ENCODE measurements at regions not wholly inside any gene's neighbourhood (a gene's known extent, or its start where the extent isn't known, plus 50 kb on each side); places are given as distances from the start of the nearest gene placed in this dataset.
"Not testable (repeated sequence)": the region's sequence is repeated elsewhere in the genome, so short reads cannot be mapped to it uniquely, and the experiment has no call there.

DNA sequence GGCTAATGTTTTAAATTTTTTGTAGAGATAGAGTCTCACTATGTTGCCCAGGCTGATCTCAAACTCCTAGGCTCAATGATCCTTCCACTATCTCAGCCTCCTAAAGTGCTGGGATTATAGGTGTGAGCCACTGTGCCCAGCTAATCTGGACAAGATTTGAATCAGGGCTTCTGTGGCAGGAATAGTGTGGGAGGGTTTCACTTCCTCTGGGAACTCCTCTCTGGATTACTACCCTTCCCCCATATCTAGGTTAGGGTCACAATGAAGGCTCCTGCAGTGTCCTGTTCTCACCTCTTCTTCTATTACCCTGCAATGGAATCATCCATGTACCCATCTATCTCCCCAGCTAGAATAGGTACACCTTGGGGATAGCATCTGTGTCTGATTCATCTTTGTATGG, 133.6 kb upstream of the RAB4A start:
- no peak overlapping the region for H3K27ac Mint-ChIP-seq

DNA sequence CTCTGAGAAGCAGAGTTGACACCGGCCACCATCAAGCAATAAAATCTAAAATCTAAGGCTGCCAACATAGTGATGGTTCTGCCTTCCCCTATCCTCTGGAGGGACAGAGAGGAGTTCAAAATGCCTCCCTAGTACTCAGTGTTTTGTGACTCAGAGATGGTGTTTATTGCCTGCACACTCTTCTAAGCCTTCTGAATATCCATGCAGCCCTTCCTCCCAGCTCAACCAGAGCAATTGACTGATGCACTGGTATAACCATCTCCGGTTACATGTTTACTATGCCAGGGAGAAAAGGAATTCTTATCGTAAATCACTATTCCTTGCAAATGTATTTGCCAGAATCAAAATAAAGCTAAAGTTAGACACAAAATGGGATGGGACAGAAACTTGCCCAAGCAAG, 132.9 kb upstream of the RAB4A start:
- peaks cover 7% of the 10 kb centered on the region for H3K36me3 Mint-ChIP-seq (ENCODE audit: low read depth)
- no peak overlapping the region for H3K27ac Mint-ChIP-seq
- H3K4me1 Mint-ChIP-seq (ENCODE audit: low read depth) = peaks cover 6% of the 10 kb centered on the region
- H3K9me3 Mint-ChIP-seq = peaks cover 27% of the 10 kb centered on the region
- H3K27me3 Mint-ChIP-seq (ENCODE audit: low read depth) = no peaks in the 10 kb centered on the region
- no peak overlapping the region for H3K4me3 Mint-ChIP-seq

More for the DNA sequence above, 133.6 kb upstream of the RAB4A start:
- Mint-ChIP-seq H3K9me3 (peaks cover 27% of the 10 kb centered on the region), H3K4me3 (no peak overlapping the region), H3K27me3 (ENCODE audit: low read depth) (peaks cover under 1% of the 10 kb centered on the region), H3K4me1 (ENCODE audit: low read depth) (peaks cover 6% of the 10 kb centered on the region), H3K36me3 (ENCODE audit: low read depth) (peaks cover 7% of the 10 kb centered on the region)

DNA sequence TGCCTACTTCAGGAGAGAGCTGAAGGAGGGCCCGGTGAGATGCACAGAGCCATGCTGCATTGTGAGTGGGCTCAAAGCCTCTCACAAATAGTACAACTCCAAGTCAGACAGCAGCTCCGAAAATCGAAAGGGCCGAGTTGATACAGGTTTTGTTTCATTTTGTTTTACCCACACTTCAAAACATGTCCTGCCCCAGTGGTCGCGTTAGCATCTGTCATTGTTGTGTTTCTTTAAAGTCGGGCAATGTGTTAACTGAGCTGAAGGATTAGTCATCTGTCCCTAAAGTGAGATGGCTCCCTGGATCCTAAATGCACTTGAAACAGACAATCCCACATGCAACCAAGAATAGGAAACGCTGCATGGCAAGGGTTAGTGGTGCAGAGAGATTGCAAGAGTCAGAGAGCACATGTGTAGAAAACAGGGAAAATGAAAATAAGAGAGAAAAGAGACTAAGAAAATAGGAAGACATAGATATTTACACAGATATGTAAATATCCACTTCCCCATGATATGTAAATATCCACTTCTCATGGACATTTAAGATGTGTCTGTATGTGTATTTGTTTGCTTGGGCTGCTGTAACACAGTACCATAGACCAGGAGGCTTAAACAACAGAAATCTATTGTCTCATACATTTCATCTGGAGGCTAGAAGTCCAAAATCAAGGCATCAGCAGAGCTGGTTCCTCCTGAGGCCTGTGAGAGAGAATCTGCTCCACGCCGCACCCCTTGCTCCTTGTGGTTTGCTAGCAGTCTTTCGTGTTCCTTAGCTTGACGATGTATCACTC, 131.4 kb upstream of the RAB4A start:
- Mint-ChIP-seq H3K36me3 (ENCODE audit: low read depth) (peaks cover 5% of the 10 kb centered on the region), H3K27ac (no peak overlapping the region)

GRCh38 chr1:229140119-229140396, 130.9 kb upstream of the RAB4A start:
- Mint-ChIP-seq H3K27ac (no peak overlapping the region), H3K9me3 (peaks cover 15% of the 10 kb centered on the region), H3K4me3 (no peak overlapping the region), H3K4me1 (ENCODE audit: low read depth) (peaks cover 6% of the 10 kb centered on the region), H3K36me3 (ENCODE audit: low read depth) (peaks cover 5% of the 10 kb centered on the region), H3K27me3 (ENCODE audit: low read depth) (no peaks in the 10 kb centered on the region)

More for the DNA sequence above, 131.4 kb upstream of the RAB4A start:
- Mint-ChIP-seq H3K9me3 (peaks cover 19% of the 10 kb centered on the region), H3K27me3 (ENCODE audit: low read depth) (no peaks in the 10 kb centered on the region), H3K4me1 (ENCODE audit: low read depth) (peaks cover 6% of the 10 kb centered on the region), H3K4me3 (peak overlapping the region; percentile 25)

- Mint-ChIP-seq H3K36me3 (ENCODE audit: low read depth) (peaks cover under 1% of the 10 kb centered on the region), H3K27ac (no peak overlapping the region), H3K4me3 (no peak overlapping the region), H3K9me3 (peaks cover 2% of the 10 kb centered on the region), H3K27me3 (ENCODE audit: low read depth) (peaks cover 3% of the 10 kb centered on the region), H3K4me1 (ENCODE audit: low read depth) (peaks cover 6% of the 10 kb centered on the region)
Measured at GRCh38 chr1:229141271-229141670, 129.6 kb upstream of the RAB4A start.

GRCh38 chr1:229141689-229142377, 129.1 kb upstream of the RAB4A start:
- H3K27ac Mint-ChIP-seq = no peak overlapping the region
- no peak overlapping the region for H3K4me3 Mint-ChIP-seq
- no peaks in the 10 kb centered on the region for H3K9me3 Mint-ChIP-seq
- H3K27me3 Mint-ChIP-seq (ENCODE audit: low read depth) = peaks cover 7% of the 10 kb centered on the region
- no peaks in the 10 kb centered on the region for H3K36me3 Mint-ChIP-seq (ENCODE audit: low read depth)
- peaks cover 6% of the 10 kb centered on the region for H3K4me1 Mint-ChIP-seq (ENCODE audit: low read depth)

DNA sequence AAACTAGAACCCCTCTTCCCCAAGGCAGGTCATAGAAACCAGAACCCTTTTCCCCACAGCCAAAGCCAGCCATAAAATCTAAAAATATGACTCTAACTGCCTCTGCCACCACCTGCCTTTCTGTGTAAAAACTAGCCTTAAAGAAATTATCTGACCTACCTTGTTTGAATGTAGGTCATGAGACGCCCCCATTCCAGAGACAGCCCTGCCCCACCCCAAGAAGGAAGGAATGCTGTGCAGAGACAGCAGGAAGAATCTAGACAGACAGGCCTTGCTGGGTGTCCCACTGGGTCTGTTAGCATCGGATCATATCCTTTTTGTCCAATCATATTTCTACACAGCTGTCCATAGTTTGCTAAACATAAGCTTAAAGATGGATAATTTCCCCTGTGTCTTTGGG, 128.4 kb upstream of the RAB4A start:
- Mint-ChIP-seq H3K27me3 (ENCODE audit: low read depth) (peaks cover 11% of the 10 kb centered on the region), H3K4me3 (no peak overlapping the region), H3K9me3 (no peaks in the 10 kb centered on the region), H3K36me3 (ENCODE audit: low read depth) (no peaks in the 10 kb centered on the region), H3K4me1 (ENCODE audit: low read depth) (peaks cover 6% of the 10 kb centered on the region), H3K27ac (no peak overlapping the region)

GRCh38 chr1:229146647-229147046, 124.3 kb upstream of the RAB4A start:
- Mint-ChIP-seq H3K9me3 (no peaks in the 10 kb centered on the region), H3K4me1 (ENCODE audit: low read depth) (no peaks in the 10 kb centered on the region), H3K27ac (no peak overlapping the region), H3K27me3 (ENCODE audit: low read depth) (peaks cover 11% of the 10 kb centered on the region), H3K4me3 (no peak overlapping the region), H3K36me3 (ENCODE audit: low read depth) (no peaks in the 10 kb centered on the region)

DNA sequence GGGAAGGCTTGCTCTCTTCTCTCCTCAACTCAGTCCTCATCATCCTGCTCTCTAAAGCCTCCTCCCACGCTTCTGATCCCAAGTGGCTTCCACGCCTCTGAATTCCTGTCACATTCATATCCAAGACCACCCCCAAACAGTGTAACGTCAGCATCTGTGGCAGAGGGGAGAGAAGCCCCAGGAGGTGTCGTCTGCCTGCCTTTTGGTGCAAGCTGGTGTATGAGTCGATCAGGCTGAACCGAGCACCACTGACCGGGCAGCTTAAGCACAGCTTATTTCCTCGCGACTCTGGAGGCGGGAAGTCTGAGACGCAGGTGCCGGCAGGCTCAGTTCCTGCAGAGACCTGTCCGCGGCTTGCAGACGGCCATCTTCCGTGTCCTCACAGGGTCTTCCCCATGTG, 123.8 kb upstream of the RAB4A start:
- H3K36me3 Mint-ChIP-seq (ENCODE audit: low read depth) = no peaks in the 10 kb centered on the region
- H3K27me3 Mint-ChIP-seq (ENCODE audit: low read depth) = peaks cover 11% of the 10 kb centered on the region
- H3K4me3 Mint-ChIP-seq = no peak overlapping the region
- H3K4me1 Mint-ChIP-seq (ENCODE audit: low read depth) = no peaks in the 10 kb centered on the region
- H3K9me3 Mint-ChIP-seq = no peaks in the 10 kb centered on the region
- H3K27ac Mint-ChIP-seq = no peak overlapping the region

DNA sequence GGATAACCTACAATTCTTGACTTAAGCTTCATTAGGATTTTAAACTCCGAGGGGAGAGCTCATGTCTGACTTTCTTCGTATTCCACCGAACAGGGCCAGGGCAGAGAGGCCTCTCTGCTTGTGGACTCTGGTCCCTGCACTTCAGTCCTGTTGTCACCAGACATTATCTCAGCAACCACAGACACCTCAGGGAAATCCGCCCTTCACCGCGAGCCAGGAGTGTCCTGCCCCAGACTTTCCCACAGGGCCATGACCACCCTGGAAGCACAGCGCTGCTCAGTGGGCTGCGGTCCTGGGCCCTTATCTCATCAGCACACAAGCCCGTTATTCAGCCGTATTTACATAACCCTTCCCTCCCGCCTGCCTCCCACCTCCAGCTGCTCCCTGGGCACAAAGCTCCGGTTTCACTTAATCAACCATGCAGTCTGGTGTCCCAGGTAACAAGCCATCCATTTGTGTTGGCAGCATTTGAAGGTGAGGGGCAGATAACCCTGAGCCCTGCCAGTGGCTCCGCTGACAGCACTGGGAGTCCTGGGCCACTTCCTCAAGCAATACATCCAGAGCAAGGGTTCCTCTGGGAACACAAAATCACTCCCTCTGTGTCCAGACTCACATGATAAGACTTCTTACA, 122.8 kb upstream of the RAB4A start:
- H3K27me3 Mint-ChIP-seq (ENCODE audit: low read depth) = peaks cover 11% of the 10 kb centered on the region
- no peaks in the 10 kb centered on the region for H3K9me3 Mint-ChIP-seq
- H3K36me3 Mint-ChIP-seq (ENCODE audit: low read depth) = no peaks in the 10 kb centered on the region
- no peak overlapping the region for H3K27ac Mint-ChIP-seq
- H3K4me3 Mint-ChIP-seq = no peak overlapping the region
- H3K4me1 Mint-ChIP-seq (ENCODE audit: low read depth) = no peaks in the 10 kb centered on the region

DNA sequence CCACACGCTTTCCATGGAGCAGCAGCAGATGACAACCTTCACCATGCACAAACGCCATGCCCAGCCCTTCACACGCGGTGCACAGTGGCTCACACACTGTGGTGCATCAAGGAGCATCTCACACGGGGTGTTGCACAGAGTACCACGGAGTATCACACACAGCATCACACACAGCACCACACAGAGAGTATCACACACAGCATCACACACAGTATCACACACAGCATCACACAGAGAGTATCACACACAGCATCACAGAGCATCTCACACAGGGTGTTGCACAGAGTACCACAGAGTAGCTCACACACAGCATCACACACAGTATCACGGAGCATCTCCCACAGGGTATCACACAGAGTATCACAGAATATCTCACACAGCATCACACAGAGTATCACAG, 122.2 kb upstream of the RAB4A start:
- Mint-ChIP-seq H3K27me3 (ENCODE audit: low read depth) (peaks cover 11% of the 10 kb centered on the region), H3K36me3 (ENCODE audit: low read depth) (no peaks in the 10 kb centered on the region), H3K27ac (no peak overlapping the region), H3K9me3 (no peaks in the 10 kb centered on the region), H3K4me3 (no peak overlapping the region), H3K4me1 (ENCODE audit: low read depth) (no peaks in the 10 kb centered on the region)

DNA sequence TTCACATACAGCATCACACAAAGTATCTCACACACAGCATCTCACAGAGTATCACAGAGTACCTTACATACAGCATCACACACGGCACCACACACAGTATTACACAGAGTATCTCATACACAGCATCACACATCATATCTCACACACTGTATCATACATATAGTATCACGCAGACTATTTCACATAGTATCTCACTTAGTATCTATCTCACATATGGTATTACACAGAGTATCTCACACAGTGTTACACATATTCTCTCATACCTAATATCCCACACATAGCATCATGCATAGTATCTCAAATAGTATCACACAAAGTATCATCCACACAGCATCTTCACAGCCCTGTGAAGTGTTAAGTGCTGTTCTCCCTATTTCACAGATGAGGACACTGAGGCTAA, 121.5 kb upstream of the RAB4A start:
- H3K9me3 Mint-ChIP-seq = no peaks in the 10 kb centered on the region
- H3K36me3 Mint-ChIP-seq (ENCODE audit: low read depth) = no peaks in the 10 kb centered on the region
- H3K27me3 Mint-ChIP-seq (ENCODE audit: low read depth) = peaks cover 11% of the 10 kb centered on the region
- H3K4me3 Mint-ChIP-seq = no peak overlapping the region
- no peaks in the 10 kb centered on the region for H3K4me1 Mint-ChIP-seq (ENCODE audit: low read depth)
- no peak overlapping the region for H3K27ac Mint-ChIP-seq

DNA sequence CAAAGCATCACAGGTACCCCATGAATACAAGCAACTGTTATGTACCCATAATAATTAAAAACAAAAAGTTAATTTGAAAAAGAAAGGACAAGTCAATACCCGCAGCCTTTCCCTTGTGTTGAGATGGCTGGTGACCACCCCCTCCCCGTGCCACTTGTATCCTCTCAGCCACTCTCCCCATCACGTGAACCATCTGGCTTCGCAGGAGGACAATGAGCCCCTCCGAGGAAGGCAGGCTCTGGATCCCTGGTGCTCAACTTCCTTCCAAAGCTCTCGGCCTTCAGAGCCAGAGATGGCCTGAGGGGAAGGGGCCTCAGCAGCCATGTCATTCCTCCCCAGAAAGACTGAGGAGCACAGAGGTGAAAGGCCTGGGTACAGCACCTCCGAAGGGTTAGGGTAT, 120.4 kb upstream of the RAB4A start:
- Mint-ChIP-seq H3K4me3 (no peak overlapping the region), H3K4me1 (ENCODE audit: low read depth) (peaks cover 4% of the 10 kb centered on the region), H3K27me3 (ENCODE audit: low read depth) (peaks cover 11% of the 10 kb centered on the region), H3K27ac (no peak overlapping the region), H3K36me3 (ENCODE audit: low read depth) (no peaks in the 10 kb centered on the region), H3K9me3 (no peaks in the 10 kb centered on the region)

- H3K27ac Mint-ChIP-seq; H3K36me3 Mint-ChIP-seq (ENCODE audit: low read depth); H3K4me1 Mint-ChIP-seq (ENCODE audit: low read depth); H3K9me3 Mint-ChIP-seq; H3K27me3 Mint-ChIP-seq (ENCODE audit: low read depth); H3K4me3 Mint-ChIP-seq: not testable (repeated sequence)
Measured at GRCh38 chr1:229151412-229151811, 119.5 kb upstream of the RAB4A start.

GRCh38 chr1:229152311-229152710, 118.6 kb upstream of the RAB4A start:
- no peaks in the 10 kb centered on the region for H3K9me3 Mint-ChIP-seq
- no peaks in the 10 kb centered on the region for H3K36me3 Mint-ChIP-seq (ENCODE audit: low read depth)
- no peak overlapping the region for H3K4me3 Mint-ChIP-seq
- no peak overlapping the region for H3K27ac Mint-ChIP-seq
- peaks cover under 1% of the 10 kb centered on the region for H3K27me3 Mint-ChIP-seq (ENCODE audit: low read depth)
- H3K4me1 Mint-ChIP-seq (ENCODE audit: low read depth) = peaks cover 8% of the 10 kb centered on the region
